Heart right ventricle (tissue), 16 donors: ENCODE measurements at regions not wholly inside any gene's neighbourhood (a gene's known extent, or its start where the extent isn't known, plus 50 kb on each side); places are given as distances from the start of the nearest gene placed in this dataset.

Source experiments
- ATAC-seq, 8 donors: fragments of 200-7000 bp; cut with Tn5 transposase; one replicate each; pipeline ENCODE4 v1.9.1; 2020; ENCODE audit warnings: mild to moderate bottlenecking in 8 of 8, moderate library complexity in 8 of 8, moderate number of reproducible peaks in 1 of 8
- DNase-seq, 2 donors: peaks; one replicate each; pipeline ENCODE4 v3.0.0-alpha.2; 2020
- H3K27ac ChIP-seq, 10 donors: fragments of 200-600 bp; sonication (generic) in 2 of 10; one replicate each; pipeline versions ENCODE4 v1.5.0 to v1.8.0; 2020 to 2022; ENCODE audit warnings: mild to moderate bottlenecking in 3 of 10
- H3K27me3 ChIP-seq, 7 donors: fragments of 200-600 bp; one replicate each; pipeline ENCODE4 v1.8.0; 2021 to 2022; ENCODE audit warnings: mild to moderate bottlenecking in 2 of 7
- H3K36me3 ChIP-seq, 9 donors: fragments of 200-600 bp; sonication (generic) in 1 of 9; one replicate each; pipeline versions ENCODE4 v1.5.0 to v1.8.0; 2020 to 2022; ENCODE audit warnings: mild to moderate bottlenecking in 2 of 9
- H3K4me1 ChIP-seq, 9 donors: fragments of 200-600 bp; sonication (generic) in 1 of 9; one replicate each; pipeline versions ENCODE4 v1.5.0 to v1.8.0; 2020 to 2022; ENCODE audit warnings: mild to moderate bottlenecking in 4 of 9
- H3K4me3 ChIP-seq, 10 donors: fragments of 200-600 bp; sonication (generic) in 2 of 10; one replicate each; pipeline versions ENCODE4 v1.5.0 to v1.8.0; 2020 to 2022; ENCODE audit warnings: mild to moderate bottlenecking in 7 of 10, moderate library complexity in 2 of 10
- H3K9me3 ChIP-seq, 11 donors: fragments of 200-600 bp in 10 of 11; sonication (generic) in 2 of 11; one replicate each; pipeline versions ENCODE4 v1.5.0 to v1.8.0; 2013 to 2022; ENCODE audit warnings: mild to moderate bottlenecking in 2 of 11, control low read depth in 1 of 11, moderate library complexity in 1 of 11
- CTCF ChIP-seq, 9 donors: fragments of 200-600 bp; sonication (generic) in 2 of 9; IDR thresholded peaks; one replicate each; pipeline versions ENCODE4 v1.5.0 to v1.8.0; 2021 to 2022; ENCODE audit warnings: antibody characterized with exemption in 9 of 9, mild to moderate bottlenecking in 5 of 9, moderate library complexity in 1 of 9
- WGBS, 2 donors: extraction: QIAGEN DNeasy Blood & Tissue Kit; methylation state at CpG; one replicate each; pipeline ENCODE4 v1.1.7; 2013; ENCODE audit warnings: inconsistent platforms in 1 of 2; 5-methylcytosine and 5-hydroxymethylcytosine counted together
- intact Hi-C, 10 donors: fragments of 100-400 bp; cut with DNase I; formaldehyde crosslinking; loops; one replicate each; pipeline versions ENCODE4 v1.11.1 to v1.14.2; 2022
- donor health status: Arrhythmogenic right ventricular cardiomyopathy.
- donor health status: ischemic (EF 13 %, LVEDD 7.1; RV severe dilation, severe dysfunction).
- donor health status: healthy with polysubstance abuse.
- donor health status: DM: no; HTN: yes; CAD: no.
- donor health status: DM: no; HTN: no; CAD: no.
- donor health status: ischemic (EF 25% LVEDD 6.9; RV normal size, moderate dysfunction).
- donor health status: ischemic (EF 25% LVEDD 5.7; RV mildly dilated, moderate dysfunction).
- donor health status: healthy.
- donor health status: DM: yes; HTN: yes; CAD: no.
- donor health status: Ischemic cardiomyopathy.
- donor health status: ischemic (EF 35%, LVEDD 5.7; RV mildly dilated, moderate dysfunction).
- donor health status: nonischemic (EF 11% LVEDD 7.7; RV severe dilation, severe dysfunction).
- donor health status: DM: yes; HTN: yes; CAD: no.
- donor health status: PGD.
- donor health status: ischemic (EF 29% LVEDD 5.4; RV normal size, mild dysfunction).
- donor health status: nonischemic (EF 23%, LVEDD 6.1; RV moderate dilation, normal function).

- Histone ChIP-seq H3K4me1 (no peaks in the 10 kb centered on the region), H3K9me3 (peaks cover 0 to 6% (median 0%) of the 10 kb centered on the region in 11 donors), H3K27ac (no peak overlapping the region), H3K27me3 (no peaks in the 10 kb centered on the region), H3K36me3 (no peaks in the 10 kb centered on the region), H3K4me3 (no peak overlapping the region)
- intact Hi-C loops, result no loop called here
- DNase-seq (no peak), ATAC-seq (no peak)
- no peak for TF ChIP-seq CTCF (IDR thresholded peaks at IDR 0.05)
Measured at GRCh38 chr4:96525898-96526297, 686.0 kb downstream of the PDHA2 start.

- ATAC-seq (no peak), DNase-seq (no peak)
- H3K36me3 ChIP-seq, result no peaks in the 10 kb centered on the region
- 71 to 89% methylated on average over 1 of the region's 1 CpG for WGBS, 2 donors
- TF ChIP-seq CTCF (IDR thresholded peaks at IDR 0.05), result no peak
- H3K27me3 ChIP-seq, result no peaks in the 10 kb centered on the region
- H3K4me3 ChIP-seq, result no peak overlapping the region
- intact Hi-C loops, result no loop called here
- no peaks in the 10 kb centered on the region for H3K4me1 ChIP-seq
- no peaks in the 10 kb centered on the region for H3K9me3 ChIP-seq
- H3K27ac ChIP-seq, result no peak overlapping the region
Measured at GRCh38 chr4:96526625-96527024, 686.7 kb downstream of the PDHA2 start.

- Histone ChIP-seq H3K4me1 (no peaks in the 10 kb centered on the region), H3K4me3 (no peak overlapping the region), H3K9me3 (peaks cover 0 to 14% (median 0%) of the 10 kb centered on the region in 11 donors), H3K27me3 (no peaks in the 10 kb centered on the region), H3K27ac (no peak overlapping the region), H3K36me3 (no peaks in the 10 kb centered on the region)
- TF ChIP-seq CTCF (IDR thresholded peaks at IDR 0.05), result no peak
- DNase-seq, result no peak
- intact Hi-C loops, result no loop called here
- no peak for ATAC-seq
Measured at GRCh38 chr4:96531836-96532235, 691.9 kb downstream of the PDHA2 start.

- ATAC-seq, result no peak
Measured at GRCh38 chr4:96543346-96543745, 703.5 kb downstream of the PDHA2 start.

More at GRCh38 chr4:96543346-96543745, 703.5 kb downstream of the PDHA2 start:
- H3K4me3 ChIP-seq, result no peak overlapping the region
- no peaks in the 10 kb centered on the region for H3K36me3 ChIP-seq
- H3K4me1 ChIP-seq, result no peaks in the 10 kb centered on the region
- H3K27ac ChIP-seq, result no peak overlapping the region
- no peak for DNase-seq
- no peaks in the 10 kb centered on the region for H3K27me3 ChIP-seq
- intact Hi-C loops, result no loop called here
- TF ChIP-seq CTCF (IDR thresholded peaks at IDR 0.05), result no peak
- 92 to 94% methylated on average over 2 of the region's 2 CpGs for WGBS, 2 donors
- no peaks in the 10 kb centered on the region for H3K9me3 ChIP-seq
